ENCODE measurements at regions not wholly inside any gene's neighbourhood (a gene's known extent, or its start where the extent isn't known, plus 50 kb on each side); places are given as distances from the start of the nearest gene placed in this dataset.
A peak's percentile ranks its signal among the peaks of the same experiment; 100 is the strongest.
"Not testable (repeated sequence)": the region's sequence is repeated elsewhere in the genome, so short reads cannot be mapped to it uniquely, and the experiment has no call there.

DNA sequence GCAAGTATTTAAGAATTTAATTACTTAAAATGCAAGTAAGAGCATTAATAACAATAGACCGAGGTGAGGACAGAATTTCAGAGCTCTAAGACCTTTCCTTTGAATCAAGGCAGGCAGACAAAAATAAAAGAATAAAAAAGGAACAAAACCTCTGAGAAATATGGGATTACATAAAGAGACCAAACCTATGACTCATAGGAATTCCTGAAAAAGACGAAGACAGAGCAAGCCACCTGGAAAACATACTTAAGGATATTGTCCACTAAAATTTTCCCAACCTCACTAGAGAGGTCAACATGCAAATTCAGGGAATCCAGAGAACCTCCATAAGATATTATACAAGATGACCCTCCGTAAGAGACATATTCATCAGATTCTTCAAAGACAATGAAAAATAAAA, 325.1 kb downstream of the AEBP2 start:
- 84% methylated on average over 3 of the region's 3 CpGs for WGBS, 2 donors
- no peak overlapping the region for H3K27ac ChIP-seq
- intact Hi-C loops (cut with DNase I), result no loop called here

DNA sequence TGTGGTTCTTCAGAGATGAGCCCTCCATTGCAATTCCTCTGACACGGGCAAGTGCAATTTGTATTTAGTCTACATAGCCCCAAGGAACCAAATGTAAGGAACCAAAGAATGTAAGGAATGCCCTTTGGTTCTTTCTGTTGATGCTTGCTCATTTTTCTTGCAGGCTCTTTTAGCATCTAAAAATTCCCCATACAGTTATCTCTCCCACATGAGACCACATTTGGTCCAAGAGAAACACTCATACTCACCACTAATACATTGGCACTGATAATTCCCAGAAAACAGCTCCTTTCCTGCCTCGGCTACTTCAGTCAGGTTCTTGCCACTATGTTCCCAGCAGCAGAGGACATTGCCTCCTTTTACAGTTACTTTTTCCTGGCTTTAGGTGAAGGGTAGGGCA, 332.6 kb downstream of the AEBP2 start:
- peaks cover 0 to 5% (median 0%) of the 10 kb centered on the region in 11 donors for H3K9me3 ChIP-seq
- peak in 1 of 8 donors; percentile 33 for ATAC-seq
- no peak overlapping the region for H3K27ac ChIP-seq
- TF ChIP-seq, protein P1, sequence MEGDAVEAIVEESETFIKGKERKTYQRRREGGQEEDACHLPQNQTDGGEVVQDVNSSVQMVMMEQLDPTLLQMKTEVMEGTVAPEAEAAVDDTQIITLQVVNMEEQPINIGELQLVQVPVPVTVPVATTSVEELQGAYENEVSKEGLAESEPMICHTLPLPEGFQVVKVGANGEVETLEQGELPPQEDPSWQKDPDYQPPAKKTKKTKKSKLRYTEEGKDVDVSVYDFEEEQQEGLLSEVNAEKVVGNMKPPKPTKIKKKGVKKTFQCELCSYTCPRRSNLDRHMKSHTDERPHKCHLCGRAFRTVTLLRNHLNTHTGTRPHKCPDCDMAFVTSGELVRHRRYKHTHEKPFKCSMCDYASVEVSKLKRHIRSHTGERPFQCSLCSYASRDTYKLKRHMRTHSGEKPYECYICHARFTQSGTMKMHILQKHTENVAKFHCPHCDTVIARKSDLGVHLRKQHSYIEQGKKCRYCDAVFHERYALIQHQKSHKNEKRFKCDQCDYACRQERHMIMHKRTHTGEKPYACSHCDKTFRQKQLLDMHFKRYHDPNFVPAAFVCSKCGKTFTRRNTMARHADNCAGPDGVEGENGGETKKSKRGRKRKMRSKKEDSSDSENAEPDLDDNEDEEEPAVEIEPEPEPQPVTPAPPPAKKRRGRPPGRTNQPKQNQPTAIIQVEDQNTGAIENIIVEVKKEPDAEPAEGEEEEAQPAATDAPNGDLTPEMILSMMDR (IDR thresholded peaks at IDR 0.05), result no peak
- H3K36me3 ChIP-seq, result no peaks in the 10 kb centered on the region
- no peak overlapping the region for H3K4me3 ChIP-seq
- intact Hi-C loops (cut with DNase I), result loop anchor here in 2 of 10 donors (10.0 kb wide), 1 partner anchor 123 kb away; no protein-coding TSS in a partner anchor
- no peaks in the 10 kb centered on the region for H3K27me3 ChIP-seq
- 29 to 35% methylated on average over 2 of the region's 2 CpGs for WGBS, 2 donors
- no peak for DNase-seq
- H3K4me1 ChIP-seq, result peaks cover 0 to 8% (median 0%) of the 10 kb centered on the region in 9 donors

More for the DNA sequence above, 325.1 kb downstream of the AEBP2 start:
- ATAC-seq, result no peak
- H3K36me3 ChIP-seq, result no peaks in the 10 kb centered on the region
- DNase-seq, result no peak
- H3K4me1 ChIP-seq, result peaks cover 0 to 6% (median 0%) of the 10 kb centered on the region in 9 donors
- no peaks in the 10 kb centered on the region for H3K27me3 ChIP-seq
- no peaks in the 10 kb centered on the region for H3K9me3 ChIP-seq
- TF ChIP-seq, protein P1 (IDR thresholded peaks at IDR 0.05), result no peak
- H3K4me3 ChIP-seq, result no peak overlapping the region

DNA sequence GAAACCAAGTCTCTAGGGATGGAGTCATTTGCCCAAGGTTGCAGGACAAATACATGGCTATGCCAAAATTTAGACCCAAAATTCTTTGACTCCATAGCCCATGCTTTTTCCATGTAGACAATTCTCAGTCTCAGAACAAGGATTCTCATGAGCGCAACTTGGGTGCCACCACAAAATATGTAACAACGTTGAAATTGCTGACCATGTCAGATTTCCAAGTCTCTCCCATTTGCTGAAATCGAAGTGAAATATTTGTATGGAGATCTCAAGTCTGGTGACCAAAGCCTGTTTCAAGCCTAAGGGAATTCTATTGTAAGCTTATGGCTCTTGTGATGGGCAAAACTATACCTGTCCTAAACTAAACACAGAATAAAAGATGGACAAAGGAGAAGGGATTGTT, 333.5 kb downstream of the AEBP2 start:
- DNase-seq, result no peak
- no peak for ATAC-seq
- Histone ChIP-seq H3K4me3 (no peak overlapping the region), H3K9me3 (peaks cover 0 to 5% (median 0%) of the 10 kb centered on the region in 11 donors), H3K27me3 (no peaks in the 10 kb centered on the region), H3K4me1 (peaks cover 0 to 8% (median 0%) of the 10 kb centered on the region in 9 donors), H3K36me3 (no peaks in the 10 kb centered on the region), H3K27ac (no peak overlapping the region)
- WGBS, 2 donors, result 94 to 95% methylated on average over 3 of the region's 3 CpGs
- intact Hi-C loops (cut with DNase I), result loop anchor here in 2 of 10 donors (10.0 kb wide), 1 partner anchor 122 kb away; no protein-coding TSS in a partner anchor
- TF ChIP-seq, protein P1 (IDR thresholded peaks at IDR 0.05), result no peak

DNA sequence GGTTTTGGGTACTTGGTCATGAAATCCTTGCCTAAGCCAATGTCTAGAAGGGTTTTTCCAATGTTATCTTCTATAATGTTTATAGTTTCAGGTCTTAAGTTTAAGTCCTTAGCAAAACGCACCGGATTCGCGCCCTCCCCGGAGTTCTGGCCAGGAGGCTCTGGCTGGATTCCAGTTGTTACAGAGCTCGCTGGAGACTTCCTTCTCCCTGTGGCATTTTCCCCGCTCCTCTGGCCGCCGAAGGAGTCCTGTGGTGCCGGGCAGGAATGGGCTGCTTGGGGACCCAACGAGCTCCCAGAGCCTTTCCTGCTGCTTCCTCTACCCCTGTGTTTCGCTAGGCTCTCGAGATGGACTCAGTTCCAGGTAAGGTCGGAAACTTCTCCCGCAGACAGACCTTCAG, 335.9 kb downstream of the AEBP2 start:
- ATAC-seq (no peak), DNase-seq (no peak)
- TF ChIP-seq, protein P1 (IDR thresholded peaks at IDR 0.05), result no peak
- WGBS, 2 donors, result 90 to 95% methylated on average over 15 of the region's 15 CpGs
- H3K4me1 ChIP-seq, result peaks cover 0 to 27% (median 11%) of the 10 kb centered on the region in 9 donors
- no peak overlapping the region for H3K4me3 ChIP-seq
- intact Hi-C loops (cut with DNase I), result loop anchor here in 4 of 10 donors (5.0 to 10.0 kb wide), 2 partner anchors 117 to 120 kb away; no protein-coding TSS in a partner anchor
- H3K9me3 ChIP-seq, result peaks cover 0 to 5% (median 0%) of the 10 kb centered on the region in 11 donors
- H3K27me3 ChIP-seq, result no peaks in the 10 kb centered on the region
- H3K27ac ChIP-seq, result no peak overlapping the region
- no peaks in the 10 kb centered on the region for H3K36me3 ChIP-seq

DNA sequence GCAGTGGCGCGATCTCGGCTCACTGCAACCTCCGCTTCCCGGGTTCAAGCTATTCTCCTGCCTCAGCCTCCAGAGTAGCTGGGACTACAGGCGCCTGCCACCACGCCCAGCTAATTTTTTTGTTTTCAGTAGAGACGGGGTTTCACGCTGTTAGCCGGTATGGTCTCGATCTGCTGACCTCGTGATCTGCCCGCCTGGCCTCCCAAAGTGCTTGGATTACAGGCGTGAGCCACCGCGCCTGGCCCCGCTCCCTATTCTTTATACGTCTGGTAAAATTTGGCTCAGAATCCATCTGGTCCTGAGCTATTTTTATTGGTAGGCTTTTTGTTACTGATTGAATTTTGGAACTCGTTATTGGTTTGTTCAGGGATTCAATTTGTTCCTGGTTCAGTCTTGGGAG, 336.7 kb downstream of the AEBP2 start:
- not testable (repeated sequence) for ATAC-seq, H3K9me3 ChIP-seq, H3K27me3 ChIP-seq, DNase-seq, H3K27ac ChIP-seq, H3K4me3 ChIP-seq, H3K36me3 ChIP-seq
- intact Hi-C loops (cut with DNase I), result loop anchor here in 4 of 10 donors (5.0 to 10.0 kb wide), 2 partner anchors 116 to 119 kb away; no protein-coding TSS in a partner anchor
- peaks cover 0 to 29% (median 11%) of the 10 kb centered on the region in 9 donors for H3K4me1 ChIP-seq
- 97% methylated on average over 19 of the region's 19 CpGs for WGBS, 2 donors

All from heart right ventricle (tissue), 16 donors.